Activated CD8-positive, alpha-beta T cell treated with anti-CD3 and anti-CD28 coated beads for 36 hours (primary cell): ENCODE measurements at regions not wholly inside any gene's neighbourhood (a gene's known extent, or its start where the extent isn't known, plus 50 kb on each side); places are given as distances from the start of the nearest gene placed in this dataset.

ENCODE experiments used
- ATAC-seq: fragments of 200-7000 bp; cut with Tn5 transposase; one replicate; pipeline ENCODE4 v1.10.0; 2021; ENCODE audit warnings: mild to moderate bottlenecking, moderate library complexity
- CTCF ChIA-PET: fragments of 350-600 bp; sonication (Branson Sonifier 250); formaldehyde crosslinking; loops from one replicate; lab custom pipeline; 2021; ENCODE audit warnings: antibody characterized with exemption; lab: Charles Lee
- POLR2A ChIA-PET: fragments of 350-600 bp; sonication (Branson Sonifier 250); formaldehyde crosslinking; loops from one replicate; lab custom pipeline; 2021; ENCODE audit warnings: antibody characterized with exemption; lab: Charles Lee
- DNase-seq: peaks from one replicate; pipeline ENCODE4 v3.0.0-alpha.2; 2020
- H3K27ac Mint-ChIP-seq: one replicate; pipeline ENCODE4 v1.8.0; 2021; ENCODE audit warnings: mild to moderate bottlenecking, mixed read lengths
- H3K27me3 Mint-ChIP-seq: one replicate; pipeline ENCODE4 v1.8.0; 2021; ENCODE audit warnings: mixed read lengths
- H3K36me3 Mint-ChIP-seq: one replicate; pipeline ENCODE4 v1.8.0; 2021; ENCODE audit warnings: low read depth, mixed read lengths
- H3K4me1 Mint-ChIP-seq: one replicate; pipeline ENCODE4 v1.8.0; 2021; ENCODE audit warnings: low read depth, mixed read lengths
- H3K4me3 Mint-ChIP-seq: one replicate; pipeline ENCODE4 v1.8.0; 2021; ENCODE audit warnings: mild to moderate bottlenecking, moderate library complexity, mixed read lengths
- H3K9me3 Mint-ChIP-seq: one replicate; pipeline ENCODE4 v1.8.0; 2021; ENCODE audit warnings: mixed read lengths
- CTCF ChIP-seq: fragments of 200-600 bp; IDR thresholded peaks from one replicate; pipeline ENCODE4 v1.8.0; 2022; ENCODE audit warnings: antibody characterized with exemption, mild to moderate bottlenecking
- intact Hi-C: fragments of 100-400 bp; cut with micrococcal nuclease; formaldehyde crosslinking; loops from one replicate; pipeline ENCODE4 v1.10.0; 2022

- Mint-ChIP-seq H3K4me1 (no peaks in the 10 kb centered on the region), H3K27me3 (no peaks in the 10 kb centered on the region), H3K9me3 (peaks cover 22% of the 10 kb centered on the region), H3K4me3 (no peak overlapping the region), H3K36me3 (no peaks in the 10 kb centered on the region), H3K27ac (no peak overlapping the region)
- DNase-seq (no peak), ATAC-seq (no peak)
- ChIA-PET CTCF (no interaction called here), POLR2A (no interaction called here)
- intact Hi-C loops = no loop called here
- TF ChIP-seq CTCF = no peak
These were observed 969.1 kb upstream of the CDH8 start for GRCh38 chr16:63005356-63005755.

DNA sequence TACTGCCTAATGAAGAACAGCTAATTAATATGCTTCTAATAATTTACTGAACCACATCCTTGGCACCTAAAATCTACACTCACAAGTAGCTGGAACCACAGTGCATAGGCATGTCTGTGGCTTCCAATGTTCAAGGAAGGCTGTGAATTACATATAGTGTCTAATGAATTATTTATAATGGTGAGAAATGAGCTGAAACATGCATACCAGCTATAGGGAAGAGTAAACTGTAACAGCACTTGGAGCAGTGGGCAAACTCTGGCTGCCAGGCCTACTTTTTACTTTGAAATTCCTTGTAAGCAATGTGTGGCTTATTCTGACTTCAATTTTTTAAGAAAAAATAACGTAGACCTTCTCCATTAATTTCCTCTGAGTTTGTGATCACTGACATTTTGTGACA, 953.2 kb upstream of the CDH8 start:
- Mint-ChIP-seq H3K4me1 (no peaks in the 10 kb centered on the region), H3K9me3 (peaks cover 23% of the 10 kb centered on the region), H3K27me3 (no peaks in the 10 kb centered on the region), H3K36me3 (no peaks in the 10 kb centered on the region), H3K4me3 (no peak overlapping the region), H3K27ac (no peak overlapping the region)
- ATAC-seq (no peak), DNase-seq (no peak)
- intact Hi-C loops = no loop called here
- ChIA-PET POLR2A (no interaction called here), CTCF (no interaction called here)
- TF ChIP-seq CTCF = no peak

GRCh38 chr16:62985722-62986121, 949.5 kb upstream of the CDH8 start:
- intact Hi-C loops = no loop called here
- no peak for ATAC-seq
- Mint-ChIP-seq H3K27ac (no peak overlapping the region), H3K4me1 (no peaks in the 10 kb centered on the region), H3K4me3 (no peak overlapping the region), H3K27me3 (no peaks in the 10 kb centered on the region), H3K36me3 (no peaks in the 10 kb centered on the region), H3K9me3 (peaks cover 27% of the 10 kb centered on the region)
- POLR2A ChIA-PET = no interaction called here
- no peak for DNase-seq
- CTCF ChIA-PET = no interaction called here
- no peak for TF ChIP-seq CTCF

DNA sequence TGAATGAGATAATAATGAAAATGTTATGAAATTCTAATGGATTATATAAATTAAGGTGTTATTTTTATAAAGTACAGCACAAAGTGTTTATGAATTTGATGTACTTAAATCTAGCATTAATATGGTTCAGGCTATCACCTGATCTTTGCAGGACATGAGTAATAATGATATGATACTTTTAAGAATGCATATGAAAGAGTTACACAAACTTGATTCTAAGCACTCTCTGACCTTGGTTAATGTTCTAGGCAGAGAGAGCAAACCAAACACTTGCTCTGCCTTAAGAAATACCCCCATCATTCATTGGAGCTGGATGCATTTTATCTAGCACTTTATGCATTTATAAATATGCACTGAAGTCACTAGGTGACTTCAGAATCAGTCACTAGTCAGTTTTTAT, 942.2 kb upstream of the CDH8 start:
- peaks cover 16% of the 10 kb centered on the region for H3K9me3 Mint-ChIP-seq
- DNase-seq (no peak), ATAC-seq (no peak)
- no peak for TF ChIP-seq CTCF
- H3K27ac Mint-ChIP-seq = no peak overlapping the region
- no peak overlapping the region for H3K4me3 Mint-ChIP-seq
- no peaks in the 10 kb centered on the region for H3K4me1 Mint-ChIP-seq
- POLR2A ChIA-PET = no interaction called here
- intact Hi-C loops = no loop called here
- no peaks in the 10 kb centered on the region for H3K36me3 Mint-ChIP-seq
- no peaks in the 10 kb centered on the region for H3K27me3 Mint-ChIP-seq
- CTCF ChIA-PET = no interaction called here

GRCh38 chr16:62977876-62978275, 941.6 kb upstream of the CDH8 start:
- no peaks in the 10 kb centered on the region for H3K36me3 Mint-ChIP-seq
- peaks cover 15% of the 10 kb centered on the region for H3K9me3 Mint-ChIP-seq
- ATAC-seq (no peak), DNase-seq (no peak)
- intact Hi-C loops = no loop called here
- H3K4me1 Mint-ChIP-seq = no peaks in the 10 kb centered on the region
- H3K27ac Mint-ChIP-seq = no peak overlapping the region
- TF ChIP-seq CTCF = no peak
- H3K4me3 Mint-ChIP-seq = no peak overlapping the region
- H3K27me3 Mint-ChIP-seq = no peaks in the 10 kb centered on the region
- CTCF ChIA-PET = no interaction called here
- POLR2A ChIA-PET = no interaction called here
